GM18511 (cell line): ENCODE measurements at regions not wholly inside any gene's neighbourhood (a gene's known extent, or its start where the extent isn't known, plus 50 kb on each side); places are given as distances from the start of the nearest gene placed in this dataset.
"Not testable (repeated sequence)": the region's sequence is repeated elsewhere in the genome, so short reads cannot be mapped to it uniquely, and the experiment has no call there.

Experiments
- ATAC-seq: cut with Tn5 transposase; IDR thresholded peaks from one replicate; pipeline ENCODE4 v1.9.1; 2021; ENCODE audit warnings: mild to moderate bottlenecking, moderate library complexity; ENCODE audit not compliant: unreplicated experiment

GRCh38 chr11:86148345-86148747 is 79.5 kb upstream of the PICALM start:
- ATAC-seq: no peak

- no peak for ATAC-seq
These were observed 78.1 kb upstream of the PICALM start for GRCh38 chr11:86147004-86147403.

DNA sequence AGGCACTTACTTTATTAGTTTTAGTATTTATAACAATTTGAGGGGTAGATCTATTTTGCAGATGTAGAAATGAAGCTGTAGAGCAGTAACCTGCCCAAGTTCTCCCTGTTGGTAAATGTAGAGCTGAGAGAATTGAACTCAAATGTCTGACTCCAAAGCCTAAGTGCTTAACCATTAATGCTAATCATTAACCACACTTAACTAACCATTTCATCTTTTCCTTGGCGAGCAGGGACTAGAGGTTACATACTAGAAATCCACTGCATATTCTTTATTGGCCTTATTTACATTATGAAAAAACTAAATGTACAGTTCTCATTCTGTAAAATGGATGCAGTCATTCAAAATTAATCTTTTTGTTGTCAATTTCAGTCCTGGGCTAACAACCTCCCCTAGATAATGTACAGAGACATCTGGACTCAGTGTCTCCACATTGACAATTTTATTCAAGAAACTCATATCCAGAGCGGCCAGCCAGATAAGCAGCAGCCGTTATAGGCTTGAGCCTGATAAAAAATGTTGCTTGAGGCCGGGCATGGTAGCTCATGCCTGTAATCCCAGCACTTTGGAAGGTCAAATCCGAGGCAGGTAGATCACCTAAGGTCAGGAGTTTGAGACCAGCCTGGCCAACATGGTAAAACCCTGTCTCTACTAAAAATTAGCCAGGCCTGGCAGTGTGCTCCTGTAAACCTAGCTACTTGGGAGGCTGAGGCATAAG is 76.7 kb upstream of the PICALM start:
- peak; percentile 63 for ATAC-seq

DNA sequence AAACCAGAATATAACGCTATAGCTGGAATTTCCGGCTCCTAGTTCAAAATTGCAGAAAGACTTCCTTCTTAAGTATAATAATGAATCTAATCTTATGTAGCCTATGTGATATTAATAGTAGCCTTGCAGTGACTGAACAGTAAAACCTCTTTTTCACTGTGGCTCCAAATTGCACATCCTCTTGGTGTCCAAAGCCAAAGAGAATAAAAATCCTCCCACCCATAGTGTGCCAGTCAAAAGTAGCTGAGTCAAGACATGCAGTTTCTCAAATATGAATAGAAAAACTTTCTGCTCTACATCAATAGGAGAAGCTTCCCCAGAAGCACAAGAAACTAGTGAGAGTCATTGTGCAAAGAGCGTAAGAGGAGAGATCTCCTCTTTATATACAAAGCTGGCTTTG is 76.0 kb upstream of the PICALM start:
- ATAC-seq: peak; percentile 36

- ATAC-seq: not testable (repeated sequence)
These were observed 75.2 kb upstream of the PICALM start for GRCh38 chr11:86144087-86144486.

GRCh38 chr11:86143087-86144030 is 74.5 kb upstream of the PICALM start:
- ATAC-seq: peak; percentile 58

DNA sequence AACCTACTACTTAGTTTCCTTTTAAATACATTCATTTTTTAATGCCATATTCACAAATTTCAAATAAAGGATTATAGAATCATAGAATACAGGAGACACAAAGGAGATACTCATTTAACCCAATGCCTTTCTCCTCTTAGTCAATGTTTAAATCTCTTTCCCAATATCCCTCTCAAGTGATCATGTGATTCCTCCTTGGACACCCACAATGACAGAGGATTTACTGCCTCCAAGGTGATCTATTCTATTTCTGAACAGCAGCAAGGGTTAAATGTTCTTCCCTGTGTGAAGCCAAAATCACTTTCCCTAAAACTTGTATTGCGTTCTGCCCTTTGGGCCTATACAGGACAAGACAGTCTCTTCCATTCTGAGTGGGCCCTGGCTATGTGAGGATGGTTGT is 73.3 kb upstream of the PICALM start:
- no peak for ATAC-seq

GRCh38 chr11:86141727-86142126 is 72.8 kb upstream of the PICALM start:
- no peak for ATAC-seq

DNA sequence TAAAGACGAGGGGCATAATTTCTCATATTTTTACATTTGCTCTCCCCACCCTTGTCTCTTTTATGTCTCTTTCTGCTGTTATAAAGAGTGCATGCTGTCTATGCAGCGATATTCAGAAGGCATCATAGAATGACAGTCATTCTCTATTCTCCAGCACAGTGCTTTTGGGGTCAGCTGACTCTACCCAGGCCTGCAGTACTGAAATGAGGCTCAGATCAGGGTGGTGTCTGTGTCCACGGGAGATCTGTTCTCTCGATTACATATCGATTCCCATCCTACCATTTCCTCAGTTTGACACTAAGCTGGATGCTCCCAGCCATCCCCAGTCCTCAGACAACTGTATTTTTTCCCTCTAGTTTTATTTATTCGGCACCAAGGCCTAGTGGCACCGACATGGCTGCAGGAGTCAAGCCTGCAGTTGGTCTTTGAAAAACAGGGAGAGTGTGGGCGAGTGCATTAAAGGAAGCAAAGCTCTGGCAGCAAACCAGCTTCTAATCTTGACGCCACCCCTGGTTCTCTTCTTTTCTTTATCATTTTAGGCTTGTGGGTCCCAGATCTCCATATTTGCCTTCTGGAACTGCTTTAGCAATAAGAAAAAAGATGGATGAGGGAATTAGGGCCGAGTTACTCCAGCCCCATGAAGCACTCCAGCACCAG is 71.6 kb upstream of the PICALM start:
- ATAC-seq: no peak

- ATAC-seq: peak; percentile 83
These were observed 70.1 kb upstream of the PICALM start for GRCh38 chr11:86138958-86139357.

- ATAC-seq: no peak
These were observed 67.7 kb upstream of the PICALM start for GRCh38 chr11:86136538-86136937.

DNA sequence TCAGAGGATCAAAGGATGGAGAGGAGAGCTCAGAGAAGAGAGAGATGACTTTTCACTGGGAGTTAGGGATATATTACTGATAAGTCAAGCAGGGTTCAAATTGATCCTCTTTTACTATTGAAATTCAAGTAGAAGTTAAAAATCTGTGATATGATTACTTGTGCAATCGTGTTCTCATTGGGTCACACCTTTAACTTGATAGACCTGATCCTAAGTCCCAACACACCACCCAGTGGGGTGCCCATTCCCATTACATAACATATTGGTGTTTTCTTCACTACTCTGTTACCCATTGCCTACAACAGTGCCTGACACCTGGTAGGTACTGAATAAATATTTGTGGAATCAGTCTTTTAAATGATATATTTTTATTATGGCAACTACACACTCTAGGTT is 66.4 kb upstream of the PICALM start:
- no peak for ATAC-seq

- no peak for ATAC-seq
These were observed 65.9 kb upstream of the PICALM start for GRCh38 chr11:86134580-86135318.

DNA sequence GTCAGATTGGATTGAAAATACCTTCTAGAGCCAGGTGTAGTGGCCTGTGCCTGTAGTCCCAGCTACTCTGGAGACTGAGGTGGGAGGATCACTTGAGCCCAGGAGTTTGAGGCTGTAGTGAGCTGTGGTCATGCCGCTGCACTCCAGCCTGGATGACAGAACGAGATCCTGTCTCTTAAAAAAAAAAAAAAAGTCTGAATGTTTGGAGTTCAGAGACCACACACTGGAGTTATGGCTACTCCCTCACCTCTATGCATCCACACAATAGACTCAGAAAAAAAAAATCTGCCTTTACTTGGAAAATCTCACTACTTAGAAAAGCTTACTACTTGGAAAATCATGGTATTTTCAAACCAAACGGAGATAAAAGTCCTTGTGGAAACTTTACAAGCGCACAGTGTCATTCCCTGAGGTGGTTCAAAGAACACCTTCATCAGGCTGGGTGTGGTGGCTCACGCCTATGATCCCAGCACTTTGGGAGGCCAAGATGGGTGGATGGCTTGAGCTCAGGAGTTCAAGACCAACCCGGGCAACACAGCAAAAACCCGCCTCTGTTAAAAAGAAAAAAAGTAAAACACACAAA is 63.9 kb upstream of the PICALM start:
- no peak for ATAC-seq

DNA sequence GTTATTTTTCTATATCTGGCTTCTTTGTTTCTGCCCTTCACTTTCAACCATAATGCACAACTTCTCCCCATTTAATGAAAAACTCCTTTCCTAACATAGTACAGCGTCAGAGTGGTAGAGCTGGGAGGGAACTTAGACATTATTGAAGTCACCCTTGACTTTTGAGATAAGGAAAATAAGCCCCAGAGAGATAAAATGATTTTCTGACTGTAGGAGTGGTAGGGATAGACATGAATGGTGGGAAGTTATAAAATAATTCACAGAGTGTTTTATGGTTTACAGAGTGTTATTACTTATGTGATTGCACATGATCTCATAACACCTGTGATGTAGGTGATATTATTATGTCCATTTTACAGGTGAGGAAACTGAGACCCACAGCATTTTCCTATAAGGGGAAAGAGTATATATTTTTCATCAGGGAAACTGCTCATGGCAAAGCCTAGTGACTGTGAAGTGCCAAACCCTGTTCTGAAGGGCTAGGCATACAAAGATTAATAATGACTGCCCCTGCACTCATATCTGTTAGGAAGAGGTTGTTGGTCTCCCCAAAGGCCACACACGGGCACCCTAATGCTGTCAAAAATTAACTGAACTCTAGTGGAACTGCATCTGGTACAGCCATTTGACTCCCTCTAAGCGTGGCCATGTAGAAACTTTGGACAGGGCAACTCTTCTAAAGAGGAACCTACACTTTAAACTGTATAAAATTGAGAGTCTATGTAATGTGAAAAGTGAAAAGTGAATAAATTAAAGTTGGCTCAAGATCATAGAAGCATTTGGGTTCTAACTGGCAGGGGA is 61.1 kb upstream of the PICALM start:
- peak; percentile 71 for ATAC-seq

GRCh38 chr11:86128914-86129313 is 60.0 kb upstream of the PICALM start:
- no peak for ATAC-seq

DNA sequence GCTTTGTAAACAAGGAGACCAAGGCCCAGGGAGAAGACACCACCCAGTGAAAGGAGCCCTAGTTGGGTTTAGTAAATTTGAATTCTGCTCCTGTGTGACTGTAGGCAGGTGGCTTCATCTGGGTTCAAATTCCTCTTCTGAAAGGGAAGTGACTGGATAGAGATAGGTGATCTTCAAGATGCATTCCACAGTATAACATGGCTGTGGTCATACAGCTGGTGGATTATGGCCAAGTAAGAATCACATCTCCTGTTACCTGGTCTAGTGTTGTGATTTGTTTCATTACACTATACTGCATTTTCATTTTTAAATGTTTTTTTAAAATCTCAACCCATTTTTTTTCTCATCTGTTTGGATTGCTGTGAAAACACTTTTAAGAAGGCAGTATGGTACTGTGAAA is 58.0 kb upstream of the PICALM start:
- ATAC-seq: no peak

DNA sequence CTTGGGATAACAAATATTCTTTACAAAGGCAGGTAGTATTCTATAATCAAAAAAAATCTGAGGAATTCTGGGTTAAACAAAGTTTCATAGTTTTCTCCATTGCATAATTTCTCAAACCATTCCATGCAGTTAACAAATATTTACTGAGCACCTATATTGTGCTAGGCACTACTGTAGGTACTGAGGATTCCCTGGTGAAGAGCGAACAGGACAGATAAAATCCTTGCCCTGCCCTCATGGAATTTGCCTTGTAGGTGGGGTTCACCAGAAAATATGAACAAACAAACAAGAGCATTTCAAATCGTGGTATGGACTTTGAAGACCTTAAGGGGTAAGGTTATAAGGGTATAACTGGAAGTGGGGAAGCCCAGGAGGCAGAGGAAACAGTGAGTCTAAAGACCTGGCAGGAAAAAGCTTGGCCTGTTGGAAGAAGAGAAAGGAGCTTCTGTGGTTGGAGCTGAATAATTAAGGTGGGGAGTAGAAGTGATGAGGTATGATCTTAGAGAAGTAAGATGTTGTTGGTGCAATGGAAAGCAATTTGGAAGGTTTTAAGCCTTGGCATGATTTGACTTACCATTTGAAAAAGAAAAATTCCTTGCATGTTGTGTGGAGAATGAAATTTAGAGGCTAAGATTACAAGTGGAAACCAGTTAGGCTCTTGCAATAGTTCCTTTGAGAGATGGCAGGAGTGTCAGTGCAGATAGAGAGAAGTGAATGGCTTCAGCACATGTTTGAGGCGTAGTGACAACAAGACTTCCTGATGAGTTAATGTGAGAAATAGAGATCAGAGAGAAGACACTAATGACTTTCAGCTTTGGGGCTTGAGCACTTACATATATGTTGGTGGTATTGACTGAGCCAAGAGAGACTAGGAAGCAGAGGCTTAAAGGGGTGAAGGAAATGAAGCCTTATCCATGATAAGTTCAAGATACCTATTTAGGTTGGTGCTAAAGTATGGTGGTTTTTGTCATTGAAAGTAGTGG is 55.7 kb upstream of the PICALM start:
- peak; percentile 74 for ATAC-seq

DNA sequence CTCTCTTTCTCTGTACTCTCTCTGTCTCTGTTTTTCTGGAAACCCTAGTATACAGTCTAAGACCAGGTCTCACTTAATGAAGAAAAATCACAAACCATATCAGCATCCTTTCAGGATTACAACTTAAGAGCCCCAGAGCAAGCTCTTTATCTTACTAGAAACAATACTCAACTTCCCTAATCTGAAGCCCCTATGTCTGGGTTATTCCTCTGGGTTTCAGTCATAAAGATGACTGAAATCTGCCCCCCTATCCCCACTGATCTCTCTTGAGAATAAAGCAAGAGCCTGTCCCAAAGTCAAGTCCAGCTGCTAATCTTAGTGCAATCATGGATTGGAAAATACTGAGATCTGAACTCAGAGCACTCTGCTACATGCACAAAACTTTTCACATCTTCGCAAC is 53.9 kb upstream of the PICALM start:
- ATAC-seq: no peak
